Mucosa of descending colon (tissue), 3 donors: ENCODE measurements at regions not wholly inside any gene's neighbourhood (a gene's known extent, or its start where the extent isn't known, plus 50 kb on each side); places are given as distances from the start of the nearest gene placed in this dataset.

Source experiments
- ATAC-seq: fragments of 200-7000 bp; cut with Tn5 transposase; one replicate; pipeline ENCODE4 v1.9.1; 2020; ENCODE audit warnings: mild to moderate bottlenecking, moderate library complexity
- DNase-seq, 3 donors: peaks; one replicate each; pipeline ENCODE4 v3.0.0-alpha.2; 2020
- H3K36me3 ChIP-seq: fragments of 200-600 bp; one replicate; pipeline ENCODE4 v1.8.0; 2021; ENCODE audit warnings: low read depth, mild to moderate bottlenecking
- H3K4me1 ChIP-seq: fragments of 200-600 bp; one replicate; pipeline ENCODE4 v1.8.0; 2021; ENCODE audit warnings: low read depth, mild to moderate bottlenecking
- H3K4me3 ChIP-seq: fragments of 200-600 bp; one replicate; pipeline ENCODE4 v1.8.0; 2021; ENCODE audit warnings: mild to moderate bottlenecking
- H3K9me3 ChIP-seq: fragments of 200-600 bp; one replicate; pipeline ENCODE4 v1.8.0; 2021; ENCODE audit warnings: mild to moderate bottlenecking
- intact Hi-C, 2 donors: fragments of 100-400 bp; cut with DNase I in 1 of 2; cut with micrococcal nuclease in 1 of 2; formaldehyde crosslinking; loops; one replicate each; pipeline versions ENCODE4 v1.11.0 to v1.11.1; 2022; cut with DNase I, micrococcal nuclease
- TF ChIP-seq, protein P1 (sequence below): fragments of 200-600 bp; IDR thresholded peaks from one replicate; pipeline ENCODE4 v1.8.0; 2022; ENCODE audit warnings: antibody characterized with exemption, mild to moderate bottlenecking
- donor health status: DM: no; HTN: no; CAD: no; lungs with moderate emphysema.
- donor health status: DM: no; HTN: no; CAD: no.
- donor health status: DM: no; HTN: yes; CAD: no.

DNA sequence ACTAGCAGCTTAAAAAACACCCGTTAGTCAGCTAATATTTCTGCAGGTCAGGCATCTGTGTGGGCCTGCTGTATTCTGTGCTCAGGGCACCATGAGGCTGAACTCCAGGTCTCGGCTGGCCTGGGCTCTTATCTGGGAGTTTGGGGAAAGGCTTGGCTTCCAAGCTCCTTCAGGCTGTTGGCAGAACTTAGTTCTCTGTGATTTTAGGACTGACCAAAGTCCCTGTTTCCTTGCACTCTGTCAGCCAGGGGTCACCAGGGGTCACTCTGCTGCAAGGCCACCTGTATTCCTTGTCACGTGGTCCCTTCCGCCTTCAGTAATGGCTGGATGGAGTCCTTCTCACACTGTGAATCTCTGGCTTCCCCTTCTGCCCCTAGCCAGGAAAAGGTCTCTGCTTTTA is 586.4 kb downstream of the AACS start:
- H3K4me1 ChIP-seq, result no peaks in the 10 kb centered on the region
- H3K4me3 ChIP-seq, result no peak overlapping the region
- ATAC-seq, result no peak
- H3K9me3 ChIP-seq, result no peaks in the 10 kb centered on the region
- TF ChIP-seq, protein P1, sequence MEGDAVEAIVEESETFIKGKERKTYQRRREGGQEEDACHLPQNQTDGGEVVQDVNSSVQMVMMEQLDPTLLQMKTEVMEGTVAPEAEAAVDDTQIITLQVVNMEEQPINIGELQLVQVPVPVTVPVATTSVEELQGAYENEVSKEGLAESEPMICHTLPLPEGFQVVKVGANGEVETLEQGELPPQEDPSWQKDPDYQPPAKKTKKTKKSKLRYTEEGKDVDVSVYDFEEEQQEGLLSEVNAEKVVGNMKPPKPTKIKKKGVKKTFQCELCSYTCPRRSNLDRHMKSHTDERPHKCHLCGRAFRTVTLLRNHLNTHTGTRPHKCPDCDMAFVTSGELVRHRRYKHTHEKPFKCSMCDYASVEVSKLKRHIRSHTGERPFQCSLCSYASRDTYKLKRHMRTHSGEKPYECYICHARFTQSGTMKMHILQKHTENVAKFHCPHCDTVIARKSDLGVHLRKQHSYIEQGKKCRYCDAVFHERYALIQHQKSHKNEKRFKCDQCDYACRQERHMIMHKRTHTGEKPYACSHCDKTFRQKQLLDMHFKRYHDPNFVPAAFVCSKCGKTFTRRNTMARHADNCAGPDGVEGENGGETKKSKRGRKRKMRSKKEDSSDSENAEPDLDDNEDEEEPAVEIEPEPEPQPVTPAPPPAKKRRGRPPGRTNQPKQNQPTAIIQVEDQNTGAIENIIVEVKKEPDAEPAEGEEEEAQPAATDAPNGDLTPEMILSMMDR, result no peak
- H3K36me3 ChIP-seq, result no peaks in the 10 kb centered on the region
- no peak for DNase-seq
- intact Hi-C loops, result no loop called here

DNA sequence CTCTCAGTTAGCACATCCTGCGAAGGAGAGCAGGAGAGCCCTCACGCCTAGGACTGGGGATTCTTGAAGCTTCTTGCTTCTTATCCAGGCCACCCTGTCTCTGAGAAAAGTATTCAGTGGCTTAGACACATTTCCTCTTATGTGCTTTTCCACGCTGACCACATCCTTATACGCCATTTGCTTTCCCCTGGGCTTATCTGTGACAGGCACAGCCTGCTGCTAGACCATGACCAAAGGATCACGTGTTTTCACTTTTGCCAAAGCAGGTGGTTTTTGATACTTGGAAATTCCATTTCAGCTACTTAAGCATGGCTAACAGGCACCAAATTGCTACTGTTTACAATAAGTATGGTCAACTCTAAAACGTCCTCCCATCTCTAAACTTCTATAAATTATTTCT is 587.4 kb downstream of the AACS start:
- no peak for DNase-seq
- Histone ChIP-seq H3K9me3 (no peaks in the 10 kb centered on the region), H3K4me3 (no peak overlapping the region), H3K4me1 (no peaks in the 10 kb centered on the region), H3K36me3 (no peaks in the 10 kb centered on the region)
- TF ChIP-seq, protein P1, result no peak
- no peak for ATAC-seq
- intact Hi-C loops, result no loop called here

DNA sequence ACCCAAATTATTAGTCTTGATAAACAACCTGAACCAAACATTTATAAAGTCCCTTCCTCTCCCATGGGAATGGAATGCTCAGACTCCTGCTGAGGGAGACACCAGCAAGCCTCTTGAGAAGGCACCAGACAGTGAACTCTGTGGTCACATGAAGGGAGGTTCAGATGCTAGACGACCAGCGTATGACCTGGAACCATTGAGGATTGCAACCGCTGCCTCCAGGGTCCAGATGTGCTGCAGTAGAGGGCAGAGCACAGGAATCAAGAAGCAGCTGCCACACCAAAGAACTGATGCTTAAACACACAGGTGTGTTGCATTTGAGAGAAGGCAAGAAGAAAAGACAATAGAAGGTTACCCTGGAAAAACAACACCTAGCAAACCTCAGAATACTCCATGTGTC is 592.4 kb downstream of the AACS start:
- Histone ChIP-seq H3K9me3 (no peaks in the 10 kb centered on the region), H3K4me1 (no peaks in the 10 kb centered on the region), H3K4me3 (no peak overlapping the region), H3K36me3 (no peaks in the 10 kb centered on the region)
- TF ChIP-seq, protein P1, result no peak
- ATAC-seq (no peak), DNase-seq (no peak)
- intact Hi-C loops, result no loop called here

DNA sequence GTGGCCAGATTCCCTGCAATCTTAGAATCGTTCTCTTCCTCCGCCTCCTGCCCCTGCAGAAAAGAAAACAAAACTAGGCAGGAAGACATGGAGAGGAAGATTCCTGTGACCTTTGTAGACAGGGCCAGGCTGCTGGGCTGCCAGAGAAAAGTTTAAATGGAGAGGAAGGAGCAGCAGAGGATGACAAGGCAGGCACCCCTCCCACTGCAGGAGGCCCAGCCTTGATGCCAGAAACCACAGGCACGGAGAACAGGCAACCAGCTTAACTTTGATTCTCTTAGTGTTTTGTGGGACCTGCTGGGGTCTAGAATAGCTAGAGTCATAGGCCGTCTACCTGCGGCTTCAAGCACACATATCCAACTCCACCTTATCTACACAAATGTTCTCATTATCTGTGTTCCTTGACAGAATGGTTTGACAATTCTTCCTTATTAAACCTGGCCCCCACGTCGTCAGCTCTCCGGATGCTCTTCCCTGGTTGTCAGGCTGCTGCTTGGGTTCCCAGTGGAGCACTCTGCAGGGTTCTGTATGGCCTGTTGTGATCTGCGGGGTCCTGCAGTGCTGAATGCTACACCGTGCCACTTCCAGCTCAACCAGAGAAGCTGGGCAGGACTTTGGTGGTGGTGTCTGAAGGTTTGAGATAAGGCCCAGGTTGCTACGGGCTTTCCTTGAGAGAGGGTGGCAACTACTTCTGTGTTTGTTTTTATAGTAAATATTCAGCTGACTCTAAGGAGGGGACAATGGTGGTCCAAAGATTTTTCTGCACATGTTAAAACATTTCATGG is 609.5 kb downstream of the AACS start:
- Histone ChIP-seq H3K4me1 (no peaks in the 10 kb centered on the region), H3K36me3 (no peaks in the 10 kb centered on the region), H3K4me3 (no peak overlapping the region), H3K9me3 (no peaks in the 10 kb centered on the region)
- intact Hi-C loops, result no loop called here
- no peak for DNase-seq
- no peak for ATAC-seq
- TF ChIP-seq, protein P1, result no peak

DNA sequence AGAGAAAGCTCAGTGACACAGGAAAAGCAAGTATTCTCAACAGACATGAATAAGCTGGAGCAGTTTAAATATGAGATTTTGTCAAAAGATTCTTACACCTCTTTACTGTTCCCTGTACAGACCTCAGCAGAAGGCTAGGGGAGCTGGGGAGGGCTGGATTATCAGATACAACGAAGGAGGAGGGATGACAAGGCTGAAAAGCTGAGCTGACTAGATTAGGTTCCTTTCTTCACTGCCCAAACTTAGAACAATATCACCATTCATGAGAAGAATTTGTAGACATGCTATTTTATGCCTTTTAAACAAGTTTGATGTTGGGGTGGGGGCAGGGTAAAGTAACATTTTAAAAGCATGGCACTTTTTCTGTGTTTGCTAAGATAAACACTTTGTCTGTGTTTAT is 611.1 kb downstream of the AACS start:
- Histone ChIP-seq H3K9me3 (no peaks in the 10 kb centered on the region), H3K36me3 (no peaks in the 10 kb centered on the region), H3K4me3 (no peak overlapping the region), H3K4me1 (no peaks in the 10 kb centered on the region)
- TF ChIP-seq, protein P1, result no peak
- no peak for ATAC-seq
- intact Hi-C loops, result no loop called here
- no peak for DNase-seq
